CD4-positive, alpha-beta T cell treated with Interleukin-17A for 1 hour (primary cell): ENCODE measurements at regions not wholly inside any gene's neighbourhood (a gene's known extent, or its start where the extent isn't known, plus 50 kb on each side); places are given as distances from the start of the nearest gene placed in this dataset.

Experiments
- DNase-seq: peaks from one replicate; pipeline ENCODE4 v3.0.0-alpha.2; 2020

- DNase-seq, result no peak
Measured at GRCh38 chr7:441684-442421, 77.8 kb downstream of the PDGFA start.

GRCh38 chr7:442457-442856 is 77.2 kb downstream of the PDGFA start:
- no peak for DNase-seq

- DNase-seq, result no peak
Measured at GRCh38 chr7:443279-443833, 76.3 kb downstream of the PDGFA start.

DNA sequence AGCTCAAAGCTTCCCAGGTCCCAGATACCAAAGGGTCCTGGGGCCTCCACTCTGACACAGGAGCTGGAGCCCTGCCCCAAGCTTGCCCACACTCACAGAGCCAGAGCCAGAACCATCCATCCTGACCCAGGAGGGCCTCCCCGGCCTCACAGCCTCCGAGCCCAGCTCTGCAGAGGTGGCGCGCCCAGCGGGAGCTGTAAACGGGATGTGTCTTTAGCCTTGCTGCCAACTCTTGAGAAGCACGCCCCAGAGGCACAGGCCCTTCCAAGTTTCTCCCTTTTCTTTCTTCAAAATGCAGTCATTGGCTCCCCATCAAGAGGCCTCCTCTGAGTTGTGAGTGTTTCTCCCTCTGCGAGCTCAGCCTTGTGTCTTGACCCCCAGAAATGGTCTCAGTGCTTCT is 75.0 kb downstream of the PDGFA start:
- DNase-seq, result no peak

- DNase-seq, result no peak
Measured at GRCh38 chr7:445020-445419, 74.6 kb downstream of the PDGFA start.

GRCh38 chr7:445563-446288 is 73.9 kb downstream of the PDGFA start:
- no peak for DNase-seq

DNA sequence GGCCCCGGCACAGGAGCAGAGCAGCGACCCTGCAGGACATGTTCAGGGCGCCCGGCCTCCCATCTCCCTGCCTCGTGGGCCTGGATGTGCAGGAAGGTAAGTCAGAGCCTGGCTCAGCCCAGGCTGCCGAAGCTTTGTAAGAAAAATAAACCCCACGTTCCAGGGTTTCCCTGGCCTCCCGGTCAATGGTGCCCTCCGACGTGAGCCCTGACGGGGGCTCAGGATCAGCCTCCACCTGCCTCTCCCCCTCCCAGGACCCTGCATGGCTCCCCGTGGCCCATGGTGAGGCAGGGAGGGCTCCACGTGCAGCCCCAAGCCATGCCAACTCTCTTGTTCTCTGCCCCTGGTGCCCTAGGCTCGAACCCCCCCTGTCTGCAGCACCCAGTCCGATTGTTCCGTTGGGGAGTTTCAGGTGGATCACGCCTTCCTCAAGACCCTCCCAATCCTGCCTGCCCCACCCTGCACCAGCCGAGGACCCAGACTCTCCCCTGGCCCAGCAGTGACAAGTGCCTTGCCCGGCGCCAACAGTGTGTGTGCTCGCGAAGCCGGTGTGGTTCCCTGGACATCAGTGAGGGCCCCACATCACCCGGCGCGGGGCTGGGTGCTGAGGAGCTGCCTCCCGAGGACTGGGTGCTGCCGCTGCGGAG is 73.2 kb downstream of the PDGFA start:
- DNase-seq, result no peak
